Gastrocnemius medialis (tissue), 4 donors: ENCODE measurements at regions not wholly inside any gene's neighbourhood (a gene's known extent, or its start where the extent isn't known, plus 50 kb on each side); places are given as distances from the start of the nearest gene placed in this dataset.
"Not testable (repeated sequence)": the region's sequence is repeated elsewhere in the genome, so short reads cannot be mapped to it uniquely, and the experiment has no call there.

Experiments used
- ATAC-seq, 2 donors: fragments of 150-250 bp; one replicate each; pipeline ENCODE4 v1.9.1; 2016
- DNase-seq, 2 donors: peaks; one replicate each; pipeline ENCODE4 v3.0.0-alpha.2; 2019
- H3K27ac ChIP-seq, 4 donors: fragments of 200-600 bp; sonication (generic); 1 replicate in 1 of 4; 2 replicates in 3 of 4; pipeline ENCODE4 v1.5.1; 2016 to 2018; ENCODE audit warnings: mild to moderate bottlenecking in 2 of 4, moderate library complexity in 1 of 4
- H3K27me3 ChIP-seq, 3 donors: fragments of 200-600 bp; sonication (generic) in 2 of 3; 1 replicate in 1 of 3; 2 replicates in 2 of 3; pipeline versions ENCODE4 v1.5.1 to v1.6.0; 2016 to 2019; ENCODE audit warnings: mild to moderate bottlenecking in 1 of 3, moderate library complexity in 1 of 3
- H3K36me3 ChIP-seq, 2 donors: fragments of 200-600 bp; sonication (generic) in 1 of 2; one replicate each; pipeline ENCODE4 v1.5.1; 2017 to 2018
- H3K4me1 ChIP-seq, 2 donors: fragments of 200-600 bp; sonication (generic) in 1 of 2; one replicate each; pipeline ENCODE4 v1.5.1; 2016 to 2017; ENCODE audit warnings: mild to moderate bottlenecking in 2 of 2
- H3K4me3 ChIP-seq, 4 donors: fragments of 200-600 bp; sonication (generic) in 3 of 4; 1 replicate in 1 of 4; 2 replicates in 3 of 4; pipeline ENCODE4 v1.5.1; 2016 to 2019; ENCODE audit warnings: mild to moderate bottlenecking in 2 of 4
- H3K9me3 ChIP-seq, 3 donors: fragments of 200-600 bp; sonication (generic) in 2 of 3; 1 replicate in 1 of 3; 2 replicates in 2 of 3; pipeline ENCODE4 v1.5.1; 2016 to 2019
- POLR2A ChIP-seq, 2 donors: fragments of 450-650 bp; IDR thresholded peaks; one replicate each; pipeline ENCODE4 v1.6.1; 2017; ENCODE audit warnings: antibody characterized with exemption in 2 of 2, mild to moderate bottlenecking in 2 of 2, moderate library complexity in 2 of 2
- in situ Hi-C, 4 donors: fragments of 200-750 bp; cut with MboI; loops; one replicate each; pipeline versions ENCODE4 v1.15.0 to v1.8.0; 2017; ENCODE audit warnings: low sequenced_read_pairs in 4 of 4
- intact Hi-C: fragments of 100-400 bp; cut with DNase I; formaldehyde crosslinking; loops from one replicate; pipeline ENCODE4 v1.15.1; 2023; ENCODE audit warnings: low total_unique reads
- TF ChIP-seq, protein P1 (sequence below), 5 experiments: fragments of 450-650 bp in 3 of 5; fragments of 200-600 bp in 2 of 5; sonication (generic) in 2 of 5; IDR thresholded peaks in 4 of 5; conservative IDR thresholded peaks in 1 of 5; 1 replicate in 4 of 5; 2 replicates in 1 of 5; pipeline ENCODE4 v1.5.1; 2016 to 2019; ENCODE audit warnings: antibody characterized with exemption in 5 of 5, mild to moderate bottlenecking in 3 of 5, moderate library complexity in 3 of 5

- in situ Hi-C loops, intact Hi-C loops, H3K27me3 ChIP-seq, ATAC-seq, H3K36me3 ChIP-seq, H3K9me3 ChIP-seq, H3K27ac ChIP-seq, H3K4me3 ChIP-seq, DNase-seq, H3K4me1 ChIP-seq: not testable (repeated sequence)
Observed at GRCh38 chr2:89756616-89757015, 1065.1 kb downstream of the RPIA start.

- H3K27me3 ChIP-seq, H3K4me3 ChIP-seq, H3K36me3 ChIP-seq, ATAC-seq, H3K9me3 ChIP-seq, DNase-seq, H3K4me1 ChIP-seq, H3K27ac ChIP-seq, intact Hi-C loops, in situ Hi-C loops: not testable (repeated sequence)
Observed at GRCh38 chr2:89758332-89759026, 1067.0 kb downstream of the RPIA start.

DNA sequence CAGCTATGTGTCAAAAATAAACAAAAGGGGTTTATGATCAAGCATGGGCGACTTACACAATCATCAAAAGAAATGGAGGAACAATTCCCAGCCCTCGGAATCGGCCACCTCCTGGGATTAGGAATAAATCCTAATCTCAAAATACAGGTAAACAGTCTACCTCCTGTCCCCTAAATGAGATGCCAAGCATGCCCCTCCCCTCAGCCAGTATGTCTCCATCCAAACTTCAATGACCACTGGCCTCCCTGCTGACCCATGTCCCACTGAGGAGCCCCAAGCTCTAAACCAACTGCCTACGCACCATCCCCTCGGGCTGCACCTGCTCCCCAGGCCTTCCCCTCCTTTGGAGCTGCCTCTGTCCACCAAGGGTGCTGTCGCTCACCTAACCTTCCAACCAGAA, 1069.3 kb downstream of the RPIA start:
- DNase-seq, in situ Hi-C loops, H3K27ac ChIP-seq, H3K36me3 ChIP-seq, H3K9me3 ChIP-seq, intact Hi-C loops, H3K4me3 ChIP-seq, H3K4me1 ChIP-seq, ATAC-seq: not testable (repeated sequence)
- peaks cover 0 to 11% (median 4%) of the 10 kb centered on the region in 3 donors for H3K27me3 ChIP-seq

DNA sequence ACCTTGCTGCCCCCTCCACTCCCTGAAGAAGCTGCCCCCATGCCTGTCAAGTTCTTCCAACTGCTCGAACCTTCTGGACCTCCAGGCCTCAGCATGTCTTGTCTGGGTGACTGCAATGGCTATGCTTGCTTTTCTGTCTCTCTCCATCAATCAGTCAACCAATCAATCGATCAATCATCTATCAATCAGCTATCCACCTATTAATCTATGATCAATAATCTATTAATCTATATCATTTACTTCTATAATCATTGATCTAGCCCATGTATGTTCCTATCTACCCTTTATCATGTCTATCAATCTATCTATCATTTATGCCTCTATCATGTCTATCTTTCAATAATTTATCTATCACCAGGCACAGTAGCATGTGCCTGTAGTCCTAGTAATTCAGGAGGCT, 1069.7 kb downstream of the RPIA start:
- DNase-seq, H3K4me3 ChIP-seq, H3K27ac ChIP-seq, intact Hi-C loops, H3K36me3 ChIP-seq, in situ Hi-C loops, ATAC-seq, H3K9me3 ChIP-seq, H3K4me1 ChIP-seq: not testable (repeated sequence)
- H3K27me3 ChIP-seq, result peaks cover 3 to 14% (median 4%) of the 10 kb centered on the region in 3 donors

DNA sequence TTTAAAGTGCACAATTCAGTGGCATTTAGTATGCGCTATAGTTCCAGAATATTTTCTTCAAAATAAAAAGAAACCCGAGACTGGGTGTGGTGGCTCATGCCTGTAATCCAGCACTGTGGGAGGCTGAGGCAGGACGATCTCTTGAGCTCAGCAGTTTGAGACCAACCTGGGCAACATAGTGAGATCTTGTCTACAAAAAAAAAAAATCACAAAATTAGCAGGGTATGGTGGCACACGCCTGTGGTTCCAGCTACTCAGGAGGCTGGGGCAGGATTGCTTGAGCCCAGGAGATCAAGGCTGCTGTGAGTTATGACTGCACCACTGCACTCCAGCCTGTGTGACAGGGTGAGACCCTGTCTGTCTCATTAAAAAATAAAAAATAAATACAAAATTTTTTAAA, 1070.4 kb downstream of the RPIA start:
- peaks cover 8 to 21% (median 10%) of the 10 kb centered on the region in 3 donors for H3K27me3 ChIP-seq

DNA sequence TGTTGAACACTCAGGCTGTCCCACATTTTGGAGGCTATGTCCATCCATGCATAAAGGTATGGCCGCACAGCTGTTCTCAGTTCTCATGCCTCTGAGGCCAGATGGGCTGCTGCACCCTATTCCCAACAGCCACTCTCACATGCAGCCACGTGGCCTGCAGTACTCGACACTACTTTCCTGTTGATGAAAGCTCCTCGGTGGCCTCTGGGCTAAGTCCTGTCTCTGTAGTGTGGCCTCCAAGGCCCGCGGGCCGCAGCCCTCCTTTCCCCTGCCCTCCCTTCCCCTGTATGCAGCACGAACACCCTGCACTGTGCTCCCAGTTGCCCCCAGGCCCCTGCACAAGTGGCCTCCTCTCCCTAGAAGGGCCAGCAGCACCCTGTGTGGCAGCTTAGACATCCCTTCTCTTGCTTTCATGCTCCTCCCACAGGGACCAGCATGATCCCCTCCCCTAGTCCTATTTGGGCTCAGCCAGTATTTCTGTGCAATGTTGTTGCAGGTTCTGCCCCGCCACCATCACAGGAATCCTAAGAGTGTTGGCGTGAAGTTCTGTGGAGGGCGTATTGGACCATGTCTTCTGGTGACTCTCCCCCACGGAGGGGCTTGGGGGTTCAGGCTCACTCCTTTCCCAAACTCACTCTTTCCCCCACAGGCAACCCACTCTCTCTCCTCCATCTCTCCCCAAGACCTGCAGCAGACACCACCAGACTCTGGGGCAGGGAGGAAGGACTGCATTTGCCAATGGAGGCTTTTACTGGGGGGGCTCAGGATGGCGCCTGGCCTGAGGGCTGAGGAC, 1071.2 kb downstream of the RPIA start:
- in situ Hi-C loops, intact Hi-C loops, H3K36me3 ChIP-seq, H3K4me3 ChIP-seq, ATAC-seq, DNase-seq, H3K27ac ChIP-seq, H3K9me3 ChIP-seq, H3K4me1 ChIP-seq: not testable (repeated sequence)
- H3K27me3 ChIP-seq, result peaks cover 15 to 27% (median 17%) of the 10 kb centered on the region in 3 donors

More for the DNA sequence above, 1070.4 kb downstream of the RPIA start:
- H3K36me3 ChIP-seq, H3K9me3 ChIP-seq, H3K4me1 ChIP-seq, H3K27ac ChIP-seq, intact Hi-C loops, in situ Hi-C loops, DNase-seq, H3K4me3 ChIP-seq, ATAC-seq: not testable (repeated sequence)

GRCh38 chr2:89763254-89763580, 1071.7 kb downstream of the RPIA start:
- no peaks in the 10 kb centered on the region for H3K4me1 ChIP-seq
- no peak for ATAC-seq
- TF ChIP-seq POLR2A (IDR thresholded peaks at IDR 0.05), result no peak
- TF ChIP-seq, protein P1, sequence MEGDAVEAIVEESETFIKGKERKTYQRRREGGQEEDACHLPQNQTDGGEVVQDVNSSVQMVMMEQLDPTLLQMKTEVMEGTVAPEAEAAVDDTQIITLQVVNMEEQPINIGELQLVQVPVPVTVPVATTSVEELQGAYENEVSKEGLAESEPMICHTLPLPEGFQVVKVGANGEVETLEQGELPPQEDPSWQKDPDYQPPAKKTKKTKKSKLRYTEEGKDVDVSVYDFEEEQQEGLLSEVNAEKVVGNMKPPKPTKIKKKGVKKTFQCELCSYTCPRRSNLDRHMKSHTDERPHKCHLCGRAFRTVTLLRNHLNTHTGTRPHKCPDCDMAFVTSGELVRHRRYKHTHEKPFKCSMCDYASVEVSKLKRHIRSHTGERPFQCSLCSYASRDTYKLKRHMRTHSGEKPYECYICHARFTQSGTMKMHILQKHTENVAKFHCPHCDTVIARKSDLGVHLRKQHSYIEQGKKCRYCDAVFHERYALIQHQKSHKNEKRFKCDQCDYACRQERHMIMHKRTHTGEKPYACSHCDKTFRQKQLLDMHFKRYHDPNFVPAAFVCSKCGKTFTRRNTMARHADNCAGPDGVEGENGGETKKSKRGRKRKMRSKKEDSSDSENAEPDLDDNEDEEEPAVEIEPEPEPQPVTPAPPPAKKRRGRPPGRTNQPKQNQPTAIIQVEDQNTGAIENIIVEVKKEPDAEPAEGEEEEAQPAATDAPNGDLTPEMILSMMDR (IDR thresholded peaks at IDR 0.05 in 4 of 5, conservative IDR thresholded peaks at IDR 0.05 in 1 of 5), result no peak
- in situ Hi-C loops (no loop called here), intact Hi-C loops (no loop called here)
- no peak overlapping the region for H3K4me3 ChIP-seq
- peaks cover 20 to 33% (median 22%) of the 10 kb centered on the region in 3 donors for H3K27me3 ChIP-seq
- no peak for DNase-seq
- H3K27ac ChIP-seq, result no peak overlapping the region
- H3K9me3 ChIP-seq, result no peaks in the 10 kb centered on the region
- no peaks in the 10 kb centered on the region for H3K36me3 ChIP-seq
